ENCODE measurements at regions not wholly inside any gene's neighbourhood (a gene's known extent, or its start where the extent isn't known, plus 50 kb on each side); places are given as distances from the start of the nearest gene placed in this dataset.

DNA sequence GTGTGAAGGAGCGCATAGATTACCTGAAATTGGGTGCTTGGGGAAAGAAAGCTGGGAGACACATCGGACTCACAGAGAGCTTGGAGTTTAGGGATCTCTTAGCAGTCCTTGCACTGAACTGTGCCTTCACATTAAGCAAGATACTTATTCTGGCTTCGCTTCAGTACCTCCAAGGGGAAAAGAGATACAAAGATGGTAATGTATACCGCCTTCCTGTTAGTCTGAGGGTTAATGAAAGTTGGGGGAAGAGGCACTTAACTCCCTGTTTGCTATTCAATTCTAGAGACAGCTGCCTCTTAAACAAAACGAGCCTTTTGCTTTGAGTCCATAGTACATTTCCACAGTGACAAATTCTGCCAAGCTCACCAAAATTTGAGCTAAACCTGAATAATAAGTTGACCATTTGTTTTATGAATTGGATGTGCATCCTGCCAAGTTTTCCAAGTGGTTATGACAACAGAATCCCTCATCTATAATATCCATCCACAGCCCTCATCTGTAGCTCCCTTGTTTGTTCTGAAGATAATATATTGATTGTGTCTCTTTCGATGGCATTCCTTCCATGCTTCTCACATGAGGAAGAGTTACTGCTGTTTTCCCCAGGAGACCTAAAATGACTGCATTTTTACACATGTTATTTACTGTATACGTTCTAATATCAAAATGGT, 287.1 kb upstream of the ATP5MC3 start:
- BruUV-seq (replicated peaks) = no TSS peak
- DNase-seq = no peak
- no peak overlapping the region for H3K27ac Mint-ChIP-seq (ENCODE audit: unreplicated experiment)
- no peaks in the 10 kb centered on the region for H3K27me3 ChIP-seq (replicated peaks; ENCODE audit: control insufficient read depth, insufficient read depth, low read length)
- no peak overlapping the region for H3K4me3 ChIP-seq (ENCODE audit: low read depth, low read length)
- H3K4me1 ChIP-seq = peaks cover 5% of the 10 kb centered on the region; the same call in 1 of the 2 replicates
- TF ChIP-seq, protein P1, sequence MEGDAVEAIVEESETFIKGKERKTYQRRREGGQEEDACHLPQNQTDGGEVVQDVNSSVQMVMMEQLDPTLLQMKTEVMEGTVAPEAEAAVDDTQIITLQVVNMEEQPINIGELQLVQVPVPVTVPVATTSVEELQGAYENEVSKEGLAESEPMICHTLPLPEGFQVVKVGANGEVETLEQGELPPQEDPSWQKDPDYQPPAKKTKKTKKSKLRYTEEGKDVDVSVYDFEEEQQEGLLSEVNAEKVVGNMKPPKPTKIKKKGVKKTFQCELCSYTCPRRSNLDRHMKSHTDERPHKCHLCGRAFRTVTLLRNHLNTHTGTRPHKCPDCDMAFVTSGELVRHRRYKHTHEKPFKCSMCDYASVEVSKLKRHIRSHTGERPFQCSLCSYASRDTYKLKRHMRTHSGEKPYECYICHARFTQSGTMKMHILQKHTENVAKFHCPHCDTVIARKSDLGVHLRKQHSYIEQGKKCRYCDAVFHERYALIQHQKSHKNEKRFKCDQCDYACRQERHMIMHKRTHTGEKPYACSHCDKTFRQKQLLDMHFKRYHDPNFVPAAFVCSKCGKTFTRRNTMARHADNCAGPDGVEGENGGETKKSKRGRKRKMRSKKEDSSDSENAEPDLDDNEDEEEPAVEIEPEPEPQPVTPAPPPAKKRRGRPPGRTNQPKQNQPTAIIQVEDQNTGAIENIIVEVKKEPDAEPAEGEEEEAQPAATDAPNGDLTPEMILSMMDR (IDR thresholded peaks at IDR 0.05; ENCODE audit: insufficient read depth in 1 of 2, low read depth in 1 of 2, low read length in 1 of 2, severe bottlenecking in 1 of 2, unreplicated experiment in 1 of 2) = no peak
- H3K36me3 ChIP-seq (ENCODE audit: control insufficient read depth, insufficient read depth, low read length) = no peaks in the 10 kb centered on the region
- no peaks in the 10 kb centered on the region for H3K36me3 Mint-ChIP-seq (ENCODE audit: insufficient read depth, unreplicated experiment)
- POLR2A ChIA-PET = no interaction called here
- H3K4me1 Mint-ChIP-seq (ENCODE audit: low read depth, unreplicated experiment) = no peaks in the 10 kb centered on the region
- H3K27me3 Mint-ChIP-seq (ENCODE audit: insufficient read depth, unreplicated experiment) = peaks cover 4% of the 10 kb centered on the region
- no peaks in the 10 kb centered on the region for H3K9me3 ChIP-seq
- intact Hi-C loops (cut with micrococcal nuclease; ENCODE audit: unreplicated experiment) = no loop called here
- no peak overlapping the region for H3K4me3 Mint-ChIP-seq (ENCODE audit: unreplicated experiment)
- H3K9me3 Mint-ChIP-seq (ENCODE audit: unreplicated experiment) = no peaks in the 10 kb centered on the region
- CTCF ChIA-PET = no interaction called here

DNA sequence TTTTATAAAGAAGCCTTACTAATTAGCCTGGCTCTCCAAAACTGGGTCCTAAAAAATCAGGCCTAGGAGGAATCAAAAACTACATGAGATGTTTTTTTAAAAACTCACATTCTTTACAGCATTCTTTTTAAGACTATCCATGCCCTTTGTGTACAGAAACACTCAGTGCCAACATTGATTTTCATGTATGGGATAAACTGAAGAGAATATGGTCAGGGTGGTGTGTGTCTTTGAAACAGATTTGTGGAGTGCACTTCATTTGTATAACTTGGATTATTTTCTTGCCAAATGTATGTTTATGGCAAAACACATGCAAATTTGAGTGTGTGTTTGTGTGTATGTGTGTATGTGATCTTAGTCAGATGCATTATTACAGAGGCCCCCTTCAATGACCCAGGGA, 283.6 kb upstream of the ATP5MC3 start:
- ChIA-PET POLR2A (no interaction called here), CTCF (no interaction called here)
- no peaks in the 10 kb centered on the region for H3K36me3 ChIP-seq (ENCODE audit: control insufficient read depth, insufficient read depth, low read length)
- Mint-ChIP-seq H3K27ac (ENCODE audit: unreplicated experiment) (no peak overlapping the region), H3K27me3 (ENCODE audit: insufficient read depth, unreplicated experiment) (no peaks in the 10 kb centered on the region), H3K4me1 (ENCODE audit: low read depth, unreplicated experiment) (no peaks in the 10 kb centered on the region), H3K36me3 (ENCODE audit: insufficient read depth, unreplicated experiment) (no peaks in the 10 kb centered on the region), H3K9me3 (ENCODE audit: unreplicated experiment) (peaks cover 12% of the 10 kb centered on the region), H3K4me3 (ENCODE audit: unreplicated experiment) (no peak overlapping the region)
- intact Hi-C loops (cut with micrococcal nuclease; ENCODE audit: unreplicated experiment) = no loop called here
- no peaks in the 10 kb centered on the region for H3K27me3 ChIP-seq (replicated peaks; ENCODE audit: control insufficient read depth, insufficient read depth, low read length)
- DNase-seq = no peak
- TF ChIP-seq, protein P1 (IDR thresholded peaks at IDR 0.05; ENCODE audit: insufficient read depth in 1 of 2, low read depth in 1 of 2, low read length in 1 of 2, severe bottlenecking in 1 of 2, unreplicated experiment in 1 of 2) = no peak
- H3K9me3 ChIP-seq = no peaks in the 10 kb centered on the region
- peaks cover 5% of the 10 kb centered on the region; the same call in 1 of the 2 replicates for H3K4me1 ChIP-seq
- no peak overlapping the region for H3K4me3 ChIP-seq (ENCODE audit: low read depth, low read length)
- no TSS peak for BruUV-seq (replicated peaks)

DNA sequence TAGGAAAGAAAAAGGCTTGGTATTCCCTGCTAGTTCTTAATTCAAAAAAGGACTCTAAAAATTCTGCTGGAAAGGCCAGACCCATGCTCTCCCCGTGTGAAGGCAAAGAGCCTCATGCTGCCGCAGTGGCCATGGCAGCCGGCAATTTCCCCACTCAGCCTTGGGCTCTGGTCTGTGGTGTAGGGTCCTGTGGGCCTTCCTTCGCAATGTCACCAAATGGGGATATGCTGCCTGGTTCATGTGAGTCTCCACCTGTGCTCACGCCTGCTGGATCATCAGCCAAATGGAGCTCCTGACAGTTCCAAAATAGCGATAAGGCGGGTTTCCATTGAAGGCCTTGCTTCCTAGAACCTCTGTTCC, 282.8 kb upstream of the ATP5MC3 start:
- CTCF ChIA-PET = no interaction called here
- no TSS peak for BruUV-seq (replicated peaks)
- H3K4me1 ChIP-seq = no peaks in the 10 kb centered on the region

More for the DNA sequence above, 282.8 kb upstream of the ATP5MC3 start:
- Mint-ChIP-seq H3K9me3 (ENCODE audit: unreplicated experiment) (peaks cover 20% of the 10 kb centered on the region), H3K4me3 (ENCODE audit: unreplicated experiment) (no peak overlapping the region), H3K27ac (ENCODE audit: unreplicated experiment) (no peak overlapping the region), H3K27me3 (ENCODE audit: insufficient read depth, unreplicated experiment) (no peaks in the 10 kb centered on the region), H3K36me3 (ENCODE audit: insufficient read depth, unreplicated experiment) (no peaks in the 10 kb centered on the region), H3K4me1 (ENCODE audit: low read depth, unreplicated experiment) (no peaks in the 10 kb centered on the region)
- intact Hi-C loops (cut with micrococcal nuclease; ENCODE audit: unreplicated experiment) = no loop called here
- H3K36me3 ChIP-seq (ENCODE audit: control insufficient read depth, insufficient read depth, low read length) = no peaks in the 10 kb centered on the region
- TF ChIP-seq, protein P1 (IDR thresholded peaks at IDR 0.05; ENCODE audit: insufficient read depth in 1 of 2, low read depth in 1 of 2, low read length in 1 of 2, severe bottlenecking in 1 of 2, unreplicated experiment in 1 of 2) = no peak
- POLR2A ChIA-PET = interaction anchor here (0.6 kb wide), 1 partner anchor 1084 kb away, joined by 3 read pairs; no protein-coding TSS in a partner anchor
- H3K9me3 ChIP-seq = no peaks in the 10 kb centered on the region
- no peaks in the 10 kb centered on the region for H3K27me3 ChIP-seq (replicated peaks; ENCODE audit: control insufficient read depth, insufficient read depth, low read length)
- no peak for DNase-seq
- no peak overlapping the region for H3K4me3 ChIP-seq (ENCODE audit: low read depth, low read length)

All from Caco-2 (cell line).